ENCODE measurements at regions not wholly inside any gene's neighbourhood (a gene's known extent, or its start where the extent isn't known, plus 50 kb on each side); places are given as distances from the start of the nearest gene placed in this dataset.

DNA sequence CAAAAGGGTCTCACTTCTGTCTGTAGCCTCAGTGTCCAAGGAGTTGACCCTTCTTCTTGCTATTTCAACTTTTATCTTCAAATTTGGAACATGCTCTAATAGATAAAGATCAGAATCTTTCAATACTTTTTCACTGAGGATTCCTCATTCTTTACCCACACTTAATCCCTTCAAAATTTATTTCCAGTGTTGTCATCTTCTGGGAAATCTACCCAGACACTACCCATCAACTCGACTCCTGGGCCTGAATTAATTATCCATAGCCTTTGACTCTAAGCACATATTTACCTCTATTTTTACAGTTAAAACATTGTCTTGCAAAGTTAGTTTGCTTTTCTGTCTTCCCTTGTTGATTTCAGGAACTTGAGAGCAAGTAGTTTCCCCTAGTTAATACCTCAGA lies 1022.5 kb downstream of the PCDH9 start:
- in situ Hi-C loops (cut with MboI; ENCODE audit: low sequenced_read_pairs), result no loop called here
- Histone ChIP-seq H3K27ac (ENCODE audit: insufficient read depth, low read length) (no peak overlapping the region), H2BK5ac (ENCODE audit: low read depth, low read length, poor library complexity, severe bottlenecking) (no peak overlapping the region), H3K4ac (ENCODE audit: low read depth, low read length) (no peak overlapping the region), H3K4me3 (ENCODE audit: insufficient read depth, low read depth, low read length) (no peak overlapping the region), H2AFZ (replicated peaks; ENCODE audit: low read length, poor library complexity) (no peak overlapping the region), H3K23ac (ENCODE audit: low read depth, low read length) (no peak overlapping the region), H2AK5ac (ENCODE audit: low read depth, low read length) (no peak overlapping the region), H3K18ac (ENCODE audit: low read depth, low read length) (no peak overlapping the region), H4K8ac (ENCODE audit: low read depth in 2 of 2, low read length in 2 of 2) (no peak overlapping the region), H4K20me1 (ENCODE audit: insufficient read depth, low read length) (no peaks in the 10 kb centered on the region), H3K14ac (replicated peaks; ENCODE audit: low read depth, low read length) (no peak overlapping the region), H3K36me3 (ENCODE audit: control insufficient read depth, insufficient read depth, low read length) (no peaks in the 10 kb centered on the region), H2BK15ac (ENCODE audit: low read depth, low read length) (no peak overlapping the region), H3K9me1 (ENCODE audit: insufficient read depth, low read length) (peaks cover 3% of the 10 kb centered on the region; the same call in 1 of the 2 replicates), H3K9ac (ENCODE audit: low read depth, low read length) (no peak overlapping the region), H2BK120ac (ENCODE audit: low read depth, low read length) (no peak overlapping the region), H3K27me3 (ENCODE audit: control insufficient read depth, insufficient read depth, low read length) (no peaks in the 10 kb centered on the region), H3K56ac (ENCODE audit: extremely low read depth, insufficient read depth, low read length) (no peak overlapping the region), H3K4me2 (ENCODE audit: low read depth, low read length) (no peak overlapping the region), H4K5ac (ENCODE audit: low read depth, low read length) (no peak overlapping the region), H3K4me1 (ENCODE audit: control insufficient read depth, insufficient read depth, low read length) (no peaks in the 10 kb centered on the region), H4K91ac (ENCODE audit: insufficient read depth, low read depth, low read length) (no peak overlapping the region), H3K79me1 (ENCODE audit: low read depth in 1 of 2, low read length in 2 of 2) (no peaks in the 10 kb centered on the region), H2BK20ac (ENCODE audit: low read depth, low read length) (no peak overlapping the region), H2AK9ac (replicated peaks; ENCODE audit: low read depth, low read length, poor library complexity) (no peak overlapping the region), H3K9me3 (ENCODE audit: control insufficient read depth, insufficient read depth, low read length) (no peaks in the 10 kb centered on the region)
- POLR2A ChIA-PET (ENCODE audit: unreplicated experiment), result no interaction called here
- intact Hi-C loops (cut with micrococcal nuclease), result loop anchor here (10.0 kb wide), 1 partner anchor 553 kb away; no protein-coding TSS in a partner anchor
- CTCF ChIA-PET, result no interaction called here
- WGBS, 2 experiments (ENCODE audit: extremely low coverage in 2 of 2, insufficient read length in 1 of 2), result no CpG with 5 or more reads among the region's 1 CpG
- no TSS peak for BruUV-seq (replicated peaks)
- dilution Hi-C loops (cut with HindIII; ENCODE audit: low sequenced_read_pairs, unreplicated experiment), result no loop called here
- no peak for TF ChIP-seq RCOR1 (IDR thresholded peaks at IDR 0.05; ENCODE audit: insufficient replicate concordance, low read length)
- no peak for TF ChIP-seq BHLHE40 (IDR thresholded peaks at IDR 0.05; ENCODE audit: low read depth, low read length)
- TF ChIP-seq, protein P1, sequence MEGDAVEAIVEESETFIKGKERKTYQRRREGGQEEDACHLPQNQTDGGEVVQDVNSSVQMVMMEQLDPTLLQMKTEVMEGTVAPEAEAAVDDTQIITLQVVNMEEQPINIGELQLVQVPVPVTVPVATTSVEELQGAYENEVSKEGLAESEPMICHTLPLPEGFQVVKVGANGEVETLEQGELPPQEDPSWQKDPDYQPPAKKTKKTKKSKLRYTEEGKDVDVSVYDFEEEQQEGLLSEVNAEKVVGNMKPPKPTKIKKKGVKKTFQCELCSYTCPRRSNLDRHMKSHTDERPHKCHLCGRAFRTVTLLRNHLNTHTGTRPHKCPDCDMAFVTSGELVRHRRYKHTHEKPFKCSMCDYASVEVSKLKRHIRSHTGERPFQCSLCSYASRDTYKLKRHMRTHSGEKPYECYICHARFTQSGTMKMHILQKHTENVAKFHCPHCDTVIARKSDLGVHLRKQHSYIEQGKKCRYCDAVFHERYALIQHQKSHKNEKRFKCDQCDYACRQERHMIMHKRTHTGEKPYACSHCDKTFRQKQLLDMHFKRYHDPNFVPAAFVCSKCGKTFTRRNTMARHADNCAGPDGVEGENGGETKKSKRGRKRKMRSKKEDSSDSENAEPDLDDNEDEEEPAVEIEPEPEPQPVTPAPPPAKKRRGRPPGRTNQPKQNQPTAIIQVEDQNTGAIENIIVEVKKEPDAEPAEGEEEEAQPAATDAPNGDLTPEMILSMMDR (conservative IDR thresholded peaks at IDR 0.05; ENCODE audit: low read depth, low read length), result no peak
- no peak for TF ChIP-seq MXI1 (IDR thresholded peaks at IDR 0.05; ENCODE audit: borderline replicate concordance, low read depth, low read length)
- no peak for TF ChIP-seq SMC3 (IDR thresholded peaks at IDR 0.05; ENCODE audit: low read depth, low read length)
- TF ChIP-seq NFE2L2 (IDR thresholded peaks at IDR 0.05; ENCODE audit: low read depth, low read length), result no peak
- no peak for TF ChIP-seq RAD21 (IDR thresholded peaks at IDR 0.05; ENCODE audit: low read length)
- no peak for TF ChIP-seq CEBPB (IDR thresholded peaks at IDR 0.05; ENCODE audit: low read depth, low read length)
- TF ChIP-seq, protein P2, sequence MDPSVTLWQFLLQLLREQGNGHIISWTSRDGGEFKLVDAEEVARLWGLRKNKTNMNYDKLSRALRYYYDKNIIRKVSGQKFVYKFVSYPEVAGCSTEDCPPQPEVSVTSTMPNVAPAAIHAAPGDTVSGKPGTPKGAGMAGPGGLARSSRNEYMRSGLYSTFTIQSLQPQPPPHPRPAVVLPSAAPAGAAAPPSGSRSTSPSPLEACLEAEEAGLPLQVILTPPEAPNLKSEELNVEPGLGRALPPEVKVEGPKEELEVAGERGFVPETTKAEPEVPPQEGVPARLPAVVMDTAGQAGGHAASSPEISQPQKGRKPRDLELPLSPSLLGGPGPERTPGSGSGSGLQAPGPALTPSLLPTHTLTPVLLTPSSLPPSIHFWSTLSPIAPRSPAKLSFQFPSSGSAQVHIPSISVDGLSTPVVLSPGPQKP (IDR thresholded peaks at IDR 0.05; ENCODE audit: borderline replicate concordance, low read depth, low read length), result no peak
- no peak for TF ChIP-seq CHD1 (IDR thresholded peaks at IDR 0.05; ENCODE audit: low read depth, low read length)
- no peak for TF ChIP-seq RFX5 (IDR thresholded peaks at IDR 0.05; ENCODE audit: low read depth, low read length)
- no peak for TF ChIP-seq FOS (IDR thresholded peaks at IDR 0.05; ENCODE audit: low read depth, low read length)
- TF ChIP-seq, protein P3, sequence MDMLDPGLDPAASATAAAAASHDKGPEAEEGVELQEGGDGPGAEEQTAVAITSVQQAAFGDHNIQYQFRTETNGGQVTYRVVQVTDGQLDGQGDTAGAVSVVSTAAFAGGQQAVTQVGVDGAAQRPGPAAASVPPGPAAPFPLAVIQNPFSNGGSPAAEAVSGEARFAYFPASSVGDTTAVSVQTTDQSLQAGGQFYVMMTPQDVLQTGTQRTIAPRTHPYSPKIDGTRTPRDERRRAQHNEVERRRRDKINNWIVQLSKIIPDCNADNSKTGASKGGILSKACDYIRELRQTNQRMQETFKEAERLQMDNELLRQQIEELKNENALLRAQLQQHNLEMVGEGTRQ (IDR thresholded peaks at IDR 0.05; ENCODE audit: low read depth, low read length), result no peak
- no peak for TF ChIP-seq POLR2A (IDR thresholded peaks at IDR 0.05; ENCODE audit: low read depth, low read length)
- no peak for TF ChIP-seq MAFK (IDR thresholded peaks at IDR 0.05; ENCODE audit: low read depth, low read length)
- no peak for TF ChIP-seq MAZ (IDR thresholded peaks at IDR 0.05; ENCODE audit: borderline replicate concordance, low read depth, low read length)
- no peak for DNase-seq
- ATAC-seq (ENCODE audit: low read depth), result no peak
